PC-3 (cell line): ENCODE measurements at regions not wholly inside any gene's neighbourhood (a gene's known extent, or its start where the extent isn't known, plus 50 kb on each side); places are given as distances from the start of the nearest gene placed in this dataset.
"Not testable (repeated sequence)": the region's sequence is repeated elsewhere in the genome, so short reads cannot be mapped to it uniquely, and the experiment has no call there.

Source experiments
- ATAC-seq: fragments of 200-7000 bp; cut with Tn5 transposase; 2 replicates; pipeline ENCODE4 v1.9.1; 2020; ENCODE audit warnings: mild to moderate bottlenecking, moderate library complexity
- BruUV-seq: library from RNA; stranded (reverse); fragments of 400-500 nt; replicated peaks from 2 replicates; lab custom pipeline; 2021; lab: Mats Ljungman, UMichigan
- CTCF ChIA-PET: fragments of 300-600 bp; sonication (Branson Sonifier 250); formaldehyde crosslinking; loops from one replicate; lab custom pipeline; 2022; ENCODE audit warnings: antibody characterized with exemption; lab: Charles Lee
- POLR2A ChIA-PET: fragments of 300-600 bp; sonication (Branson Sonifier 250); formaldehyde crosslinking; loops from one replicate; lab custom pipeline; 2022; ENCODE audit warnings: antibody characterized with exemption; ENCODE audit not compliant: unreplicated experiment; lab: Charles Lee
- DNase-seq: peaks from one replicate; pipeline ENCODE4 v3.0.0-alpha.2; 2015
- H2AFZ ChIP-seq: fragments of 300-600 bp; sonication (generic); 2 replicates; pipeline ENCODE4 v1.6.0; 2016; ENCODE audit warnings: antibody characterized with exemption, low read length
- H3F3A ChIP-seq: fragments of 300-600 bp; sonication (generic); one replicate; pipeline ENCODE4 v1.6.0; 2017; ENCODE audit warnings: antibody characterized with exemption, low read length, control low read depth, mild to moderate bottlenecking; ENCODE audit not compliant: unreplicated experiment
- H3K27ac ChIP-seq: fragments of 300-600 bp; sonication (generic); 2 replicates; pipeline ENCODE4 v1.5.1; 2016; ENCODE audit warnings: mild to moderate bottlenecking, low read length
- H3K27me3 ChIP-seq: fragments of 300-600 bp; sonication (generic); 2 replicates; pipeline ENCODE4 v1.6.1; 2016; ENCODE audit warnings: low read length, mixed read lengths
- H3K36me3 ChIP-seq: fragments of 300-600 bp; sonication (generic); 2 replicates; pipeline ENCODE4 v1.6.1; 2016; ENCODE audit warnings: low read depth, mixed run types, low read length, mixed read lengths
- H3K4me1 ChIP-seq: fragments of 300-600 bp; sonication (generic); 2 replicates; pipeline ENCODE4 v1.5.1; 2016; ENCODE audit warnings: low read length; ENCODE audit not compliant: insufficient read depth
- H3K4me2 ChIP-seq: fragments of 300-600 bp; sonication (generic); 2 replicates; pipeline ENCODE4 v1.6.0; 2016; ENCODE audit warnings: low read length
- H3K4me3 ChIP-seq: fragments of 300-600 bp; sonication (generic); 2 replicates; pipeline ENCODE4 v1.5.1; 2016; ENCODE audit warnings: mild to moderate bottlenecking, low read length, mixed read lengths
- H3K79me2 ChIP-seq: fragments of 300-600 bp; sonication (generic); 2 replicates; pipeline ENCODE4 v1.6.1; 2017; ENCODE audit warnings: low read length, mixed read lengths
- H3K9ac ChIP-seq: fragments of 300-600 bp; sonication (generic); 2 replicates; pipeline ENCODE4 v1.6.0; 2016; ENCODE audit warnings: mild to moderate bottlenecking, low read length
- H3K9me2 ChIP-seq: fragments of 300-600 bp; sonication (generic); replicated peaks from 2 replicates; pipeline ENCODE4 v1.6.1; 2016; ENCODE audit warnings: mixed run types, low read length, mixed read lengths
- H3K9me3 ChIP-seq: fragments of 300-600 bp; sonication (generic); 2 replicates; pipeline ENCODE4 v1.6.1; 2016; ENCODE audit warnings: low read length, mixed read lengths
- H4K20me1 ChIP-seq: fragments of 300-600 bp; sonication (generic); 2 replicates; pipeline ENCODE4 v1.6.1; 2016; ENCODE audit warnings: low read length, mixed read lengths
- EZH2 ChIP-seq: fragments of 300-600 bp; sonication (generic); IDR thresholded peaks from one replicate; pipeline ENCODE4 v1.6.1; 2017; ENCODE audit warnings: antibody characterized with exemption, mild to moderate bottlenecking, low read length; ENCODE audit not compliant: unreplicated experiment
- EZH2phosphoT487 ChIP-seq: fragments of 300-600 bp; sonication (generic); IDR thresholded peaks from 2 replicates; pipeline ENCODE4 v1.6.1; 2018; ENCODE audit warnings: mild to moderate bottlenecking, antibody characterized with exemption, low read length, borderline replicate concordance
- intact Hi-C: fragments of 100-400 bp; cut with micrococcal nuclease; formaldehyde crosslinking; loops from 2 replicates; pipeline ENCODE4 v1.9.0; 2023
- TF ChIP-seq, protein P1 (sequence below): fragments of 300-600 bp; sonication (generic); conservative IDR thresholded peaks from 2 replicates; pipeline ENCODE4 v1.5.1; 2017; ENCODE audit warnings: antibody characterized with exemption, low read depth, mild to moderate bottlenecking, low read length

DNA sequence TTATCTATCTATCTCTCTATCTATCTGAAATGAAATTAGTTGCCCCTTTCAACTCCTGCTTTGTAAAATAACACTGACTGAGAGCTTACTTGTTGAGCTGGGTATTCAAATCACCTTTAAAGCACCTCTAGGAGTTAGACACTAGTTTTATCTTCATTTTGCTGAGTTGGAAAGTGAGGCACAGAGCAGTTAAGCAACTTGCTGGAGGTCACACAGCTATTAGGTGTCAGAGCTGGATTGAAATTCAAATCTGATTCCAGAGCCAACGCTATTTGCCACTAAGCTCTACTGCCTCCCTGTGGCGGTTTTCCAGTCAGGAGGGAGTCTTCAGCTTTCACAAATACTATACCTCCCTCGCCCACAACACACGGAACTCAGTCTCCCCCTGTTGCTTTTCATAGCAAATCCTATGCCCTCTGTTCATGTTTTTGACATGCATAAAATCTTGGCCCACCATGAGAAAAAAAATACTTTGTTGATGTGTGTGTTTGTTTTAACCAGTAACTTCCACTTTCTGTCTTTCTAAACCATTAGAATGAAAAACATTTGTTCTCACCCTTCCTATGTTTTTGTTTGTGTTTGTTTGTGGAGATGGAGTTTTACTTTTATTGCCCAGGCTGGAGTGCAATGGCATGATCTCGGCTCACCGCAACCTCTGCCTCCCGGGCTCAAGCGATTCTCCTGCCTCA lies 74.8 kb upstream of the SMURF2 start:
- BruUV-seq = no TSS peak
- POLR2A ChIA-PET = interaction anchor here (0.6 to 0.7 kb wide), 2 partner anchors 86 to 198 kb away, joined by 3 read pairs; no protein-coding TSS in a partner anchor
- H3K4me2 ChIP-seq = 0 out of 2 replicates have a peak overlapping the region, but pooled peaks have one; percentile 7

GRCh38 chr17:64732336-64733006 lies 70.4 kb upstream of the SMURF2 start:
- no TSS peak for BruUV-seq
- POLR2A ChIA-PET = interaction anchor here (0.6 kb wide), 1 partner anchor 67 kb away, joined by 6 read pairs; no protein-coding TSS in a partner anchor
- Histone ChIP-seq H3K9me3 (no peaks in the 10 kb centered on the region), H3K9me2 (no peaks in the 10 kb centered on the region), H4K20me1 (no peaks in the 10 kb centered on the region), H3K36me3 (no peaks in the 10 kb centered on the region), H3K27ac (peak overlapping the region; percentile 62), H3K4me1 (peaks cover 30% of the 10 kb centered on the region), H3K4me2 (peak overlapping the region; percentile 48), H3K9ac (peak overlapping the region; percentile 6; the same call in 1 of the 2 replicates), H3K4me3 (peak overlapping the region; percentile 13; the same call in 1 of the 2 replicates), H2AFZ (peak overlapping the region; percentile 57), H3K79me2 (no peaks in the 10 kb centered on the region), H3F3A (no peaks in the 10 kb centered on the region), H3K27me3 (no peaks in the 10 kb centered on the region)
- DNase-seq (peak; percentile 87), ATAC-seq (peak; percentile 79)
- intact Hi-C loops = loop anchor here (2.0 to 10.0 kb wide), 3 partner anchors 26 to 308 kb away; no protein-coding TSS in a partner anchor
- CTCF ChIA-PET = interaction anchor here (0.5 to 0.6 kb wide), 5 partner anchors 25 to 226 kb away, joined by 3 to 5 read pairs (median 3); partner anchors contain the start of gene CEP95
- TF ChIP-seq EZH2 = no peak
- TF ChIP-seq, protein P1, sequence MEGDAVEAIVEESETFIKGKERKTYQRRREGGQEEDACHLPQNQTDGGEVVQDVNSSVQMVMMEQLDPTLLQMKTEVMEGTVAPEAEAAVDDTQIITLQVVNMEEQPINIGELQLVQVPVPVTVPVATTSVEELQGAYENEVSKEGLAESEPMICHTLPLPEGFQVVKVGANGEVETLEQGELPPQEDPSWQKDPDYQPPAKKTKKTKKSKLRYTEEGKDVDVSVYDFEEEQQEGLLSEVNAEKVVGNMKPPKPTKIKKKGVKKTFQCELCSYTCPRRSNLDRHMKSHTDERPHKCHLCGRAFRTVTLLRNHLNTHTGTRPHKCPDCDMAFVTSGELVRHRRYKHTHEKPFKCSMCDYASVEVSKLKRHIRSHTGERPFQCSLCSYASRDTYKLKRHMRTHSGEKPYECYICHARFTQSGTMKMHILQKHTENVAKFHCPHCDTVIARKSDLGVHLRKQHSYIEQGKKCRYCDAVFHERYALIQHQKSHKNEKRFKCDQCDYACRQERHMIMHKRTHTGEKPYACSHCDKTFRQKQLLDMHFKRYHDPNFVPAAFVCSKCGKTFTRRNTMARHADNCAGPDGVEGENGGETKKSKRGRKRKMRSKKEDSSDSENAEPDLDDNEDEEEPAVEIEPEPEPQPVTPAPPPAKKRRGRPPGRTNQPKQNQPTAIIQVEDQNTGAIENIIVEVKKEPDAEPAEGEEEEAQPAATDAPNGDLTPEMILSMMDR = no peak
- TF ChIP-seq EZH2phosphoT487 = no peak

More for the DNA sequence above, 74.8 kb upstream of the SMURF2 start:
- DNase-seq (peak; percentile 83), ATAC-seq (peak; percentile 47)
- H4K20me1 ChIP-seq = no peaks in the 10 kb centered on the region
- H3K9me2 ChIP-seq = no peaks in the 10 kb centered on the region
- no peaks in the 10 kb centered on the region for H3F3A ChIP-seq
- intact Hi-C loops = loop anchor here (1.0 to 10.0 kb wide), 2 partner anchors 230 to 312 kb away; no protein-coding TSS in a partner anchor
- 0 out of 2 replicates have a peak overlapping the region, but pooled peaks have one; percentile 2 for H2AFZ ChIP-seq
- H3K4me1 ChIP-seq = peaks cover 20% of the 10 kb centered on the region
- H3K9me3 ChIP-seq = no peaks in the 10 kb centered on the region
- CTCF ChIA-PET = interaction anchor here (0.7 to 1.7 kb wide), 5 partner anchors 40 to 104 kb away, joined by 3 to 5 read pairs (median 3); partner anchors contain the start of gene SMURF2
- no peak for TF ChIP-seq EZH2phosphoT487
- TF ChIP-seq, protein P1 = peak; percentile 93
- H3K9ac ChIP-seq = no peak overlapping the region
- H3K79me2 ChIP-seq = no peaks in the 10 kb centered on the region
- H3K4me3 ChIP-seq = no peak overlapping the region
- no peaks in the 10 kb centered on the region for H3K27me3 ChIP-seq
- no peak overlapping the region for H3K27ac ChIP-seq
- H3K36me3 ChIP-seq = no peaks in the 10 kb centered on the region

- POLR2A ChIA-PET, H3F3A ChIP-seq, BruUV-seq, CTCF ChIA-PET, H2AFZ ChIP-seq, H3K4me3 ChIP-seq, H3K36me3 ChIP-seq, H3K27ac ChIP-seq, H3K9me3 ChIP-seq, H3K79me2 ChIP-seq, H4K20me1 ChIP-seq, H3K27me3 ChIP-seq, H3K4me2 ChIP-seq, H3K9ac ChIP-seq, H3K9me2 ChIP-seq: not testable (repeated sequence)
- intact Hi-C loops = loop anchor here (10.0 kb wide), 1 partner anchor 305 kb away; no protein-coding TSS in a partner anchor
- ATAC-seq = 0 out of 2 replicates have a peak, but pooled peaks have one; percentile 11
- peaks cover 30% of the 10 kb centered on the region for H3K4me1 ChIP-seq
- DNase-seq = peak; percentile 69
Observed at GRCh38 chr17:64730023-64730422, 67.9 kb upstream of the SMURF2 start.
